HTR-8/SVneo (cell line): ENCODE measurements at regions not wholly inside any gene's neighbourhood (a gene's known extent, or its start where the extent isn't known, plus 50 kb on each side); places are given as distances from the start of the nearest gene placed in this dataset.
"Not testable (repeated sequence)": the region's sequence is repeated elsewhere in the genome, so short reads cannot be mapped to it uniquely, and the experiment has no call there.

ENCODE experiments used
- DNase-seq: peaks from one replicate; pipeline ENCODE4 v3.0.0; 2011; ENCODE audit warnings: low spot score, mixed read lengths; ENCODE audit not compliant: insufficient read length
- FAIRE-seq: peaks from 2 replicates; lab custom pipeline; 2011; peaks lifted over from hg19 to GRCh38; lab: Jason Lieb, UNC

GRCh38 chr6:137282254-137282653 is 63.1 kb upstream of the IFNGR1 start:
- FAIRE-seq (no peak), DNase-seq (no peak)

GRCh38 chr6:137279279-137279678 is 60.1 kb upstream of the IFNGR1 start:
- not testable (repeated sequence) for FAIRE-seq

DNA sequence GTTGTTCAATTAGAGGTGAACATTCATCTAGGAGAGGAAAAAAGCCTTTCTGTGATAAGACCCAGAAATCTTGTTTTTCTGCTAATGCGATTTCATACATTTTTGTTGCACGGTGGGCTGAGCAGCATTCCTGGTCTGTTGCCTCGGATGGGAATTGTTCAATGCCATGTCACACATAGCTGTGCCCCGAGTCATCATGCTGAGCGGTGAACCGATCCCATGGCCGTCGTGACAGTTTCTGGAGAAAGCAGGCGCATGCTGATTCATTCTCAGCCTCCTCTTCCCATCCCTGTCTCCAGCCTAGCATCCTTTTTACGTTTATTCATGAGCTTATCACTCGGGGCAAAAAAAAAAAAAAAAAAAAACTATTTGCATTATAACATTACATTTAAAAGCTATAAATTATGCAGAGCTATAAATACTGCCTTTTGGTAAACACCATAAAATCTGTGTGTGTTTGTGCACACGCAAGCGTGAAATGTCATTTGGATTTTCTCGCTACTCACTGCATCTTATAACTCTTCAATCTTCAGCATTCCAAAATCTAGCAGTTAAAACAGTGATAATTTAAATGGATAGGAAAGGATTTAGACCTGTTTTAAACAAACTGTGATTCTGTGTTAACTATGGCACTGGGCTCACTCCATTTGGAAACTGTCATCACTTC is 58.9 kb upstream of the IFNGR1 start:
- FAIRE-seq, result peak; percentile 79
- peak; percentile 64 for DNase-seq

More at GRCh38 chr6:137279279-137279678, 60.1 kb upstream of the IFNGR1 start:
- not testable (repeated sequence) for DNase-seq

GRCh38 chr6:137272403-137272802 is 53.2 kb upstream of the IFNGR1 start:
- DNase-seq (no peak), FAIRE-seq (no peak)

DNA sequence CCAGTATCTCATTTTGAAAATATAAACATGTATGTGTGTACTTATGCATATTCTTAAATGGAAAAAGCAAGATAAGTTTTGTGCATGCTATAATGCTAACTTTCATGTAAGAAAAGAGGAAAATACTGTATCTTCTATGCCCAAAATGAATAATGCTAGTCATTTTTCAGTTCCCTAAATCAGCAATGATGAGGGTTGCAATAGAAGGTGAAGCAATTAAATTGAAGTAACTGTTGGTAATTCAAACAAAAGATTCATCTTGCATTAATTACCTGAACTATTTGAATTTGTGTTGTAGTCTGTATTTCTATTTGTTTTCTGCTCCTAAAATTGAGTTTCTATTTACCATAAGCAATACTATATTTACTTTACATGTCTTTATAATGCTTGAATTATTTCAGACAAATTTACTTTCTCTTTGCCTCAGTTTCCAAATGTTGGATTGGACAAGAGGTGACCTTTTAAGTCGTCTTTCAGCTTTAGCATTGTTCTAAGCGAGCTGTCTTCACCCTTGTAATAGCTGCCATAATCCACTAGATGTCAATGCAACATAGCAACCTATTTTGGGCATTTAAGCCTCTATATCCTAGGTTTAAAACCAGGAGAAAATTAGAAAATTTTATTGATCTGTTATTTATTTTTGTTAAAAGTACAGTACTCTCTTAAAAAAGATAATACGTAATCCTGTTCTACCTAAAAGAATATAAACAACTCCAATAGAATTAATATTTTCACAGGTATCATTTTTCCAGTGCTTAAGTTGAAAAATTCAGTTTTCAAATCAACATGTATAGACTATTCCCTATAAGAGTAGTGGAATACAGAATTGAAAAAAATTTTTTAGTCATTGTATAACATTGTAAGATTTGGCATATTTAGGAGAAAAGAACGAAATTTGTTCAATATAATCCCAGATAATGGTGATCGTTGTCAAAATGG is 52.3 kb upstream of the IFNGR1 start:
- DNase-seq (peak; percentile 22), FAIRE-seq (no peak)

DNA sequence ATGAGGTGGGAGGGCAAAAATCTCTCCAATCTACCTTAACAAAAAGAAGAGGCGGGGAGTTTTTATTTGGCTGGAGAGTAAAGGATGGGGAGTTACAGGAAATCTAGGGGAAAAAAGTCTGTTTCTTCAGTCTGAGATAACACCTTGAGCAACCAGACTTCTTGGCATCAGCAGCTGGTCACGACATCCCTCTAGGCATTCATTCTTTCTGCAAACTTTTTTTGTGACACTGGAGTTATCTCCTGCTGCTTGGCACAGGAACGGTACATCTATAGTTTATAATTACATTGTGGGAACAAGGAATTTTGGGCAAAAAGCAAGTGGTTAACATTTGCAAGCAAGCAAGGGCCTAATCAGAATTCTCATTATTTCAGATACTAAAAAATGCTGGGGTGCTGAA is 50.6 kb upstream of the IFNGR1 start:
- FAIRE-seq, result no peak
- DNase-seq, result no peak

- DNase-seq (no peak), FAIRE-seq (no peak)
Observed at GRCh38 chr6:137269347-137269746, 50.2 kb upstream of the IFNGR1 start.
